IMR-90 (cell line): ENCODE measurements at regions not wholly inside any gene's neighbourhood (a gene's known extent, or its start where the extent isn't known, plus 50 kb on each side); places are given as distances from the start of the nearest gene placed in this dataset.

ENCODE experiments used
- ATAC-seq: fragments of 200-7000 bp; cut with Tn5 transposase; 2 replicates; pipeline ENCODE4 v1.9.1; 2020; ENCODE audit warnings: low read depth, mild to moderate bottlenecking, moderate library complexity
- BruUV-seq: library from RNA; stranded (reverse); fragments of 400-500 nt; replicated peaks from 2 replicates; lab custom pipeline; 2021; lab: Mats Ljungman, UMichigan
- CTCF ChIA-PET: fragments of 300-600 bp; formaldehyde crosslinking; extraction: SDS; loops from one replicate; lab custom pipeline; 2021; ENCODE audit warnings: antibody characterized with exemption; lab: Yijun Ruan, JAX
- POLR2A ChIA-PET: fragments of 300-600 bp; sonication (Branson Sonifier 250); formaldehyde crosslinking; loops from one replicate; lab custom pipeline; 2022; ENCODE audit warnings: antibody characterized with exemption; ENCODE audit not compliant: unreplicated experiment; lab: Charles Lee
- DNase-seq: peaks from one replicate; pipeline ENCODE4 v3.0.0; 2013
- H2AFZ ChIP-seq: replicated peaks from 2 replicates; pipeline ENCODE3; 2013; ENCODE audit warnings: low read length, mild to moderate bottlenecking; ENCODE audit not compliant: poor library complexity
- H2AK5ac ChIP-seq: 2 replicates; pipeline ENCODE4 v1.6.1; 2013; ENCODE audit warnings: low read depth, low read length, inconsistent platforms
- H2AK9ac ChIP-seq: replicated peaks from 2 replicates; pipeline ENCODE3; 2013; ENCODE audit warnings: mild to moderate bottlenecking, low read depth, low read length, moderate library complexity; ENCODE audit not compliant: poor library complexity
- H2BK120ac ChIP-seq: 2 replicates; pipeline ENCODE4 v1.6.1; 2013; ENCODE audit warnings: low read depth, low read length, inconsistent platforms
- H2BK15ac ChIP-seq: 3 replicates; pipeline ENCODE4 v1.6.1; 2013; ENCODE audit warnings: low read depth, low read length, inconsistent platforms
- H2BK20ac ChIP-seq: 2 replicates; pipeline ENCODE4 v1.6.1; 2013; ENCODE audit warnings: low read depth, mild to moderate bottlenecking, inconsistent platforms, low read length, moderate library complexity
- H2BK5ac ChIP-seq: 2 replicates; pipeline ENCODE4 v1.6.1; 2013; ENCODE audit warnings: mild to moderate bottlenecking, low read depth, low read length, inconsistent platforms; ENCODE audit not compliant: poor library complexity, severe bottlenecking
- H3K14ac ChIP-seq: replicated peaks from 2 replicates; pipeline ENCODE4 v1.6.1; 2013; ENCODE audit warnings: low read depth, low read length, inconsistent platforms
- H3K18ac ChIP-seq: 2 replicates; pipeline ENCODE4 v1.6.1; 2013; ENCODE audit warnings: low read depth, low read length, control low read depth
- H3K23ac ChIP-seq: 2 replicates; pipeline ENCODE4 v1.6.1; 2013; ENCODE audit warnings: low read depth, low read length, inconsistent platforms
- H3K27ac ChIP-seq: 2 replicates; pipeline ENCODE4 v1.5.1; 2013; ENCODE audit warnings: mild to moderate bottlenecking, control low read depth, low read length; ENCODE audit not compliant: insufficient read depth
- H3K27me3 ChIP-seq: 2 replicates; pipeline ENCODE4 v1.6.1; 2013; ENCODE audit warnings: low read length; ENCODE audit not compliant: control insufficient read depth, insufficient read depth
- H3K36me3 ChIP-seq: 2 replicates; pipeline ENCODE4 v1.6.1; 2013; ENCODE audit warnings: low read length, mixed read lengths; ENCODE audit not compliant: control insufficient read depth, insufficient read depth
- H3K4ac ChIP-seq: 2 replicates; pipeline ENCODE4 v1.6.1; 2013; ENCODE audit warnings: low read depth, low read length, inconsistent platforms
- H3K4me1 ChIP-seq: 2 replicates; pipeline ENCODE4 v1.6.1; 2013; ENCODE audit warnings: low read length, mixed read lengths; ENCODE audit not compliant: control insufficient read depth, insufficient read depth
- H3K4me2 ChIP-seq: 2 replicates; pipeline ENCODE4 v1.6.1; 2013; ENCODE audit warnings: low read depth, mild to moderate bottlenecking, control low read depth, low read length, moderate library complexity
- H3K4me3 ChIP-seq: 2 replicates; pipeline ENCODE4 v1.5.1; 2013; ENCODE audit warnings: low read depth, mild to moderate bottlenecking, control low read depth, low read length, moderate library complexity; ENCODE audit not compliant: insufficient read depth
- H3K56ac ChIP-seq: 2 replicates; pipeline ENCODE4 v1.6.1; 2013; ENCODE audit warnings: low read length, inconsistent platforms; ENCODE audit not compliant: insufficient read depth; ENCODE audit errors: extremely low read depth
- H3K79me1 ChIP-seq, 2 experiments: 2 replicates each; pipeline ENCODE4 v1.6.1; 2013; ENCODE audit warnings: low read length in 2 of 2, inconsistent platforms in 1 of 2, low read depth in 1 of 2
- H3K9ac ChIP-seq: 2 replicates; pipeline ENCODE4 v1.6.1; 2013; ENCODE audit warnings: low read depth, low read length, control low read depth
- H3K9me1 ChIP-seq: 2 replicates; pipeline ENCODE4 v1.6.1; 2013; ENCODE audit warnings: low read length, inconsistent platforms; ENCODE audit not compliant: insufficient read depth
- H3K9me3 ChIP-seq: 2 replicates; pipeline ENCODE4 v1.6.1; 2013; ENCODE audit warnings: low read length; ENCODE audit not compliant: control insufficient read depth, insufficient read depth
- H4K20me1 ChIP-seq: 2 replicates; pipeline ENCODE4 v1.6.1; 2013; ENCODE audit warnings: low read length, inconsistent platforms; ENCODE audit not compliant: insufficient read depth
- H4K5ac ChIP-seq: 2 replicates; pipeline ENCODE4 v1.6.1; 2013; ENCODE audit warnings: mild to moderate bottlenecking, low read depth, low read length, control low read depth
- H4K8ac ChIP-seq, 2 experiments: 2 replicates each; pipeline ENCODE4 v1.6.1; 2013; ENCODE audit warnings: low read depth in 2 of 2, low read length in 2 of 2, control low read depth in 1 of 2, inconsistent platforms in 1 of 2
- H4K91ac ChIP-seq: 2 replicates; pipeline ENCODE4 v1.6.1; 2013; ENCODE audit warnings: low read depth, low read length, inconsistent platforms; ENCODE audit not compliant: insufficient read depth
- BHLHE40 ChIP-seq: fragments of 150-350 bp; IDR thresholded peaks from 2 replicates; pipeline ENCODE4 v1.6.1; 2016; ENCODE audit warnings: mild to moderate bottlenecking, low read depth, low read length
- CHD1 ChIP-seq: IDR thresholded peaks from 2 replicates; pipeline ENCODE4 v1.6.1; 2012; ENCODE audit warnings: low read depth, low read length, improper control_type of control experiment
- MAFK ChIP-seq: IDR thresholded peaks from 2 replicates; pipeline ENCODE4 v1.6.1; 2012; ENCODE audit warnings: low read depth, low read length, improper control_type of control experiment
- MAZ ChIP-seq: IDR thresholded peaks from 2 replicates; pipeline ENCODE4 v1.6.1; 2012; ENCODE audit warnings: low read depth, mild to moderate bottlenecking, low read length, improper control_type of control experiment, moderate library complexity, borderline replicate concordance
- RAD21 ChIP-seq: IDR thresholded peaks from 2 replicates; pipeline ENCODE4 v1.6.1; 2012; ENCODE audit warnings: low read length, improper control_type of control experiment
- RCOR1 ChIP-seq: IDR thresholded peaks from 2 replicates; pipeline ENCODE4 v1.6.1; 2012; ENCODE audit warnings: mild to moderate bottlenecking, low read length, improper control_type of control experiment; ENCODE audit not compliant: insufficient replicate concordance
- RFX5 ChIP-seq: IDR thresholded peaks from 2 replicates; pipeline ENCODE4 v1.8.0; 2012; ENCODE audit warnings: low read depth, mild to moderate bottlenecking, low read length, moderate library complexity
- SMC3 ChIP-seq: fragments of 150-350 bp; IDR thresholded peaks from 2 replicates; pipeline ENCODE4 v1.6.1; 2016; ENCODE audit warnings: low read depth, mild to moderate bottlenecking, antibody characterized with exemption, low read length, moderate library complexity
- USF2 ChIP-seq: fragments of 150-350 bp; IDR thresholded peaks from 2 replicates; pipeline ENCODE4 v1.6.1; 2017; ENCODE audit warnings: mild to moderate bottlenecking, antibody characterized with exemption, low read length, low read depth
- WGBS, 2 experiments: methylation state at CpG; one replicate each; pipeline versions ENCODE4 v1.1.5 to v1.1.7; 2013; ENCODE audit warnings: missing lambda C conversion rate in 2 of 2; ENCODE audit not compliant: insufficient read length in 1 of 2; ENCODE audit errors: extremely low coverage in 2 of 2; 5-methylcytosine and 5-hydroxymethylcytosine counted together
- dilution Hi-C: fragments of 300-500 bp; cut with HindIII; formaldehyde crosslinking; loops from one replicate; pipeline ENCODE4 v1.14.3; 2018; ENCODE audit warnings: low sequenced_read_pairs; ENCODE audit not compliant: unreplicated experiment
- in situ Hi-C: fragments of 300-500 bp; cut with MboI; formaldehyde crosslinking; loops from 3 replicates; pipeline ENCODE4 v1.14.3; 2019; ENCODE audit warnings: low sequenced_read_pairs, inconsistent platforms, mixed read lengths
- intact Hi-C: fragments of 100-400 bp; cut with micrococcal nuclease; formaldehyde crosslinking; loops from 2 replicates; pipeline ENCODE4 v1.10.0; 2022

GRCh38 chr10:123408660-123409059 is 254.5 kb downstream of the BUB3 start:
- no TSS peak for BruUV-seq
- ChIA-PET CTCF (no interaction called here), POLR2A (no interaction called here)
- Histone ChIP-seq H3K36me3 (no peaks in the 10 kb centered on the region), H2BK5ac (no peak overlapping the region), H3K27ac (no peak overlapping the region), H3K27me3 (no peaks in the 10 kb centered on the region), H3K4me1 (no peaks in the 10 kb centered on the region), H4K20me1 (no peaks in the 10 kb centered on the region), H3K9me1 (no peaks in the 10 kb centered on the region), H2BK15ac (no peak overlapping the region), H3K4me3 (no peak overlapping the region), H3K4me2 (no peak overlapping the region), H4K5ac (no peak overlapping the region), H3K18ac (no peak overlapping the region), H4K8ac (no peak overlapping the region), H3K9me3 (peaks cover 12% of the 10 kb centered on the region), H3K79me1 (no peaks in the 10 kb centered on the region), H3K23ac (no peak overlapping the region), H2AK9ac (no peak overlapping the region), H3K14ac (no peak overlapping the region), H2AFZ (no peak overlapping the region), H2AK5ac (no peak overlapping the region), H2BK120ac (no peak overlapping the region), H4K91ac (no peak overlapping the region), H3K9ac (no peak overlapping the region), H3K4ac (no peak overlapping the region), H2BK20ac (no peak overlapping the region), H3K56ac (no peak overlapping the region)
- ATAC-seq (no peak), DNase-seq (no peak)
- intact Hi-C loops, result no loop called here
- WGBS, 2 experiments, result no CpG with 5 or more reads among the region's 3 CpGs
- dilution Hi-C loops, result no loop called here
- in situ Hi-C loops, result no loop called here
- TF ChIP-seq SMC3 (no peak), USF2 (no peak), MAFK (no peak), RAD21 (no peak), RCOR1 (no peak), CHD1 (no peak), RFX5 (no peak), BHLHE40 (no peak), MAZ (no peak)
